Fibroblast of mammary gland (primary cell): ENCODE measurements at regions not wholly inside any gene's neighbourhood (a gene's known extent, or its start where the extent isn't known, plus 50 kb on each side); places are given as distances from the start of the nearest gene placed in this dataset.
A peak's percentile ranks its signal among the peaks of the same experiment; 100 is the strongest.

Experiments used
- DNase-seq: peaks from one replicate; pipeline ENCODE4 v3.0.0-alpha.2; 2010; ENCODE audit warnings: low read depth
- H3K4me3 ChIP-seq: 2 replicates; pipeline ENCODE4 v1.5.1; 2011; ENCODE audit warnings: low read depth, mild to moderate bottlenecking, low read length, moderate library complexity; ENCODE audit not compliant: control insufficient read depth
- CTCF ChIP-seq: conservative IDR thresholded peaks from 2 replicates; pipeline ENCODE4 v1.5.1; 2011; ENCODE audit warnings: low read depth, low read length, inconsistent platforms; ENCODE audit not compliant: control insufficient read depth, insufficient read depth

GRCh38 chr2:134193006-134193405 lies 60.9 kb upstream of the MGAT5 start:
- peak; percentile 87 for DNase-seq
- TF ChIP-seq CTCF = no peak

GRCh38 chr2:134194519-134194918 lies 59.4 kb upstream of the MGAT5 start:
- TF ChIP-seq CTCF = no peak
- no peak for DNase-seq
- no peak overlapping the region for H3K4me3 ChIP-seq

More at GRCh38 chr2:134193006-134193405, 60.9 kb upstream of the MGAT5 start:
- H3K4me3 ChIP-seq = no peak overlapping the region

- no peak for TF ChIP-seq CTCF
- DNase-seq = no peak
Observed at GRCh38 chr2:134195341-134195740, 58.5 kb upstream of the MGAT5 start.

GRCh38 chr2:134197445-134197844 lies 56.4 kb upstream of the MGAT5 start:
- DNase-seq = no peak
- no peak overlapping the region for H3K4me3 ChIP-seq
- no peak for TF ChIP-seq CTCF

More at GRCh38 chr2:134195341-134195740, 58.5 kb upstream of the MGAT5 start:
- no peak overlapping the region for H3K4me3 ChIP-seq

GRCh38 chr2:134198006-134198634 lies 55.8 kb upstream of the MGAT5 start:
- DNase-seq = no peak
- TF ChIP-seq CTCF = no peak
- no peak overlapping the region for H3K4me3 ChIP-seq

DNA sequence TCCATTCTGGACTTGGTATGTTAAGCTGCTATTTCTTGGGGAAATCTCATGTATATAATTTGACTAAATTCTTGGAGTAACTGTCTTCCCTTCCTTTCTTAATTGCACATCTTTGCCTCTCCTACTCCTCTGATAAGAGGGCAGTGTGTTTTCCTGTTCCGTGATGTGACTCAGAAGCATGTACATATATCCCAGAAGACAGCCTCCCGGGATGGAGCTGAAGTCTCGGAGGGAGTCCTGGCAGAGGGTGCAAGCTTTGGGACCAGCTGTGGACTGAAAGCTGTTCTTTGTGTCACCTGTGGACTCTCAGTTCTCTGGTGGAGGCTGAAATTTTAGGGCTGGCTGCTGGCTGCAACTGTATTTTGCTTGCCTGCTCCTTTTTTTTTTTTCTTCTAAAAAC lies 54.7 kb upstream of the MGAT5 start:
- no peak for DNase-seq
- no peak overlapping the region for H3K4me3 ChIP-seq
- TF ChIP-seq CTCF = no peak
